Neuronal stem cell (in vitro differentiated cells): ENCODE measurements at regions not wholly inside any gene's neighbourhood (a gene's known extent, or its start where the extent isn't known, plus 50 kb on each side); places are given as distances from the start of the nearest gene placed in this dataset.
A peak's percentile ranks its signal among the peaks of the same experiment; 100 is the strongest.

Source experiments
- DNase-seq: peaks from one replicate; pipeline ENCODE4 v3.0.0-alpha.2; 2013; ENCODE audit warnings: low spot score
- H2AFZ ChIP-seq: one replicate; pipeline ENCODE4 v1.6.1; 2013; ENCODE audit warnings: mild to moderate bottlenecking, low read length, inconsistent platforms
- H2AK5ac ChIP-seq: 2 replicates; pipeline ENCODE4 v1.6.1; 2013; ENCODE audit warnings: low read depth, mild to moderate bottlenecking, inconsistent platforms, low read length, moderate library complexity, mixed read lengths
- H2BK120ac ChIP-seq: 2 replicates; pipeline ENCODE4 v1.6.1; 2013; ENCODE audit warnings: low read depth, mild to moderate bottlenecking, inconsistent platforms, low read length, moderate library complexity, mixed read lengths
- H2BK12ac ChIP-seq: one replicate; pipeline ENCODE4 v1.6.1; 2013; ENCODE audit warnings: low read length, inconsistent platforms
- H2BK15ac ChIP-seq: 2 replicates; pipeline ENCODE4 v1.6.1; 2013; ENCODE audit warnings: mild to moderate bottlenecking, low read length, inconsistent platforms, mixed read lengths
- H2BK5ac ChIP-seq: one replicate; pipeline ENCODE4 v1.6.1; 2013; ENCODE audit warnings: inconsistent platforms, mild to moderate bottlenecking, low read length, moderate library complexity
- H3K14ac ChIP-seq: one replicate; pipeline ENCODE4 v1.6.1; 2013; ENCODE audit warnings: low read length, inconsistent platforms
- H3K18ac ChIP-seq: 2 replicates; pipeline ENCODE4 v1.6.1; 2013; ENCODE audit warnings: low read length, inconsistent platforms
- H3K23ac ChIP-seq: 2 replicates; pipeline ENCODE4 v1.6.1; 2013; ENCODE audit warnings: low read depth, mild to moderate bottlenecking, mixed read lengths, low read length, inconsistent platforms; ENCODE audit not compliant: poor library complexity
- H3K27ac ChIP-seq: replicated peaks from 3 replicates; pipeline ENCODE4 v1.5.1; 2013; ENCODE audit warnings: low read length, inconsistent platforms
- H3K27me3 ChIP-seq, 3 experiments: 2 replicates each; pipeline ENCODE4 v1.6.1; 2013; ENCODE audit warnings: low read length in 3 of 3, mild to moderate bottlenecking in 2 of 3, inconsistent platforms in 1 of 3, low read depth in 1 of 3, mixed read lengths in 1 of 3, moderate library complexity in 1 of 3; ENCODE audit not compliant: control insufficient read depth in 3 of 3, insufficient read depth in 3 of 3
- H3K36me3 ChIP-seq, 2 donors: replicated peaks in 1 of 2; 2 replicates each; pipeline ENCODE4 v1.6.1; 2013; ENCODE audit warnings: low read length in 2 of 2; ENCODE audit not compliant: control insufficient read depth in 2 of 2, insufficient read depth in 2 of 2
- H3K4ac ChIP-seq: 2 replicates; pipeline ENCODE4 v1.6.1; 2013; ENCODE audit warnings: inconsistent platforms, mild to moderate bottlenecking, low read length, moderate library complexity
- H3K4me1 ChIP-seq, 2 donors: 1 replicate in 1 of 2; 2 replicates in 1 of 2; pipeline ENCODE4 v1.6.1; 2013; ENCODE audit warnings: low read length in 2 of 2, low read depth in 1 of 2; ENCODE audit not compliant: control insufficient read depth in 2 of 2, insufficient read depth in 1 of 2
- H3K4me2 ChIP-seq: one replicate; pipeline ENCODE4 v1.6.1; 2013; ENCODE audit warnings: mild to moderate bottlenecking, low read length, inconsistent platforms; ENCODE audit not compliant: insufficient read depth, poor library complexity, severe bottlenecking
- H3K4me3 ChIP-seq, 2 donors: 2 replicates each; pipeline ENCODE4 v1.5.1; 2013; ENCODE audit warnings: low read length in 2 of 2, mild to moderate bottlenecking in 2 of 2, inconsistent platforms in 1 of 2, moderate library complexity in 1 of 2
- H3K79me1 ChIP-seq: one replicate; pipeline ENCODE4 v1.6.1; 2013; ENCODE audit warnings: low read depth, mild to moderate bottlenecking, inconsistent platforms, low read length, moderate library complexity
- H3K9ac ChIP-seq: one replicate; pipeline ENCODE4 v1.6.1; 2013; ENCODE audit warnings: mild to moderate bottlenecking, low read depth, low read length, inconsistent platforms; ENCODE audit not compliant: poor library complexity
- H3K9me3 ChIP-seq, 2 donors: replicated peaks in 1 of 2; 2 replicates each; pipeline versions ENCODE3 to v1.6.1; 2013; ENCODE audit warnings: low read length in 2 of 2, mild to moderate bottlenecking in 2 of 2, inconsistent platforms in 1 of 2, low read depth in 1 of 2, mixed read lengths in 1 of 2, moderate library complexity in 1 of 2; ENCODE audit not compliant: control insufficient read depth in 2 of 2, insufficient read depth in 1 of 2
- H4K8ac ChIP-seq: one replicate; pipeline ENCODE4 v1.6.1; 2013; ENCODE audit warnings: low read depth, mild to moderate bottlenecking, inconsistent platforms, low read length, moderate library complexity
- H4K91ac ChIP-seq: one replicate; pipeline ENCODE4 v1.6.1; 2013; ENCODE audit warnings: low read length, low read depth, mild to moderate bottlenecking, inconsistent platforms; ENCODE audit not compliant: poor library complexity
- WGBS, 2 donors: extraction: QIAGEN DNeasy Blood & Tissue Kit; methylation state at CpG; one replicate each; pipeline ENCODE4 v1.1.7; 2013; ENCODE audit warnings: missing lambda C conversion rate in 2 of 2, mixed read lengths in 1 of 2; ENCODE audit not compliant: insufficient read length in 2 of 2, insufficient replicate concordance in 1 of 2; ENCODE audit errors: extremely low coverage in 2 of 2; 5-methylcytosine and 5-hydroxymethylcytosine counted together

GRCh38 chr18:68330658-68331057 is 384.2 kb downstream of the TMX3 start:
- Histone ChIP-seq H2BK120ac (no peak overlapping the region), H3K36me3 (no peaks in the 10 kb centered on the region), H3K4ac (no peak overlapping the region), H2AK5ac (no peak overlapping the region), H2BK15ac (no peak overlapping the region), H3K18ac (no peak overlapping the region), H3K23ac (no peak overlapping the region), H3K27me3 (no peaks in the 10 kb centered on the region), H3K9ac (no peak overlapping the region), H3K4me1 (no peaks in the 10 kb centered on the region), H3K14ac (no peak overlapping the region), H2BK5ac (no peak overlapping the region), H4K91ac (no peak overlapping the region), H3K9me3 (no peaks in the 10 kb centered on the region), H3K4me3 (no peak overlapping the region), H3K27ac (no peak overlapping the region), H2AFZ (no peak overlapping the region), H2BK12ac (no peak overlapping the region), H3K4me2 (no peak overlapping the region), H3K79me1 (no peaks in the 10 kb centered on the region), H4K8ac (no peak overlapping the region)
- DNase-seq = no peak

- Histone ChIP-seq H2BK12ac (no peak overlapping the region), H3K36me3 (no peaks in the 10 kb centered on the region), H2BK5ac (no peak overlapping the region), H3K27ac (no peak overlapping the region), H3K79me1 (no peaks in the 10 kb centered on the region), H3K4me3 (no peak overlapping the region), H3K9ac (no peak overlapping the region), H3K27me3 (no peaks in the 10 kb centered on the region), H4K91ac (no peak overlapping the region), H2AFZ (no peak overlapping the region), H3K4me2 (no peak overlapping the region), H3K14ac (no peak overlapping the region), H2AK5ac (no peak overlapping the region), H2BK15ac (no peak overlapping the region), H2BK120ac (no peak overlapping the region), H3K9me3 (no peaks in the 10 kb centered on the region), H3K18ac (no peak overlapping the region), H4K8ac (no peak overlapping the region), H3K4ac (no peak overlapping the region), H3K4me1 (no peaks in the 10 kb centered on the region), H3K23ac (no peak overlapping the region)
- no peak for DNase-seq
Measured at GRCh38 chr18:68323921-68324320, 391.0 kb downstream of the TMX3 start.

GRCh38 chr18:68316636-68317035 is 398.3 kb downstream of the TMX3 start:
- H3K27me3 ChIP-seq = no peaks in the 10 kb centered on the region
- H2BK12ac ChIP-seq = no peak overlapping the region
- no peak overlapping the region for H3K23ac ChIP-seq
- no peaks in the 10 kb centered on the region for H3K9me3 ChIP-seq
- no CpG with 5 or more reads among the region's 3 CpGs for WGBS, 2 donors
- H3K79me1 ChIP-seq = no peaks in the 10 kb centered on the region
- no peak for DNase-seq
- no peak overlapping the region for H3K4ac ChIP-seq
- no peak overlapping the region for H3K4me2 ChIP-seq
- H3K4me1 ChIP-seq = no peaks in the 10 kb centered on the region
- H2BK120ac ChIP-seq = no peak overlapping the region
- H2AFZ ChIP-seq = peak overlapping the region; percentile 77
- H3K18ac ChIP-seq = no peak overlapping the region
- no peak overlapping the region for H3K4me3 ChIP-seq
- no peak overlapping the region for H4K8ac ChIP-seq
- H3K14ac ChIP-seq = no peak overlapping the region
- no peak overlapping the region for H2BK15ac ChIP-seq
- no peak overlapping the region for H3K27ac ChIP-seq
- no peak overlapping the region for H2BK5ac ChIP-seq
- H3K36me3 ChIP-seq = no peaks in the 10 kb centered on the region
- H4K91ac ChIP-seq = no peak overlapping the region
- H2AK5ac ChIP-seq = no peak overlapping the region
- no peak overlapping the region for H3K9ac ChIP-seq

GRCh38 chr18:68314403-68314802 is 400.5 kb downstream of the TMX3 start:
- no peak overlapping the region for H2BK5ac ChIP-seq
- H3K4ac ChIP-seq = no peak overlapping the region
- H2BK120ac ChIP-seq = no peak overlapping the region
- no peaks in the 10 kb centered on the region for H3K9me3 ChIP-seq
- no peak overlapping the region for H3K27ac ChIP-seq
- H3K27me3 ChIP-seq = no peaks in the 10 kb centered on the region
- no peak overlapping the region for H3K4me3 ChIP-seq
- no peak overlapping the region for H2AFZ ChIP-seq
- H3K4me1 ChIP-seq = no peaks in the 10 kb centered on the region
- H3K4me2 ChIP-seq = no peak overlapping the region
- H2BK15ac ChIP-seq = no peak overlapping the region
- H3K79me1 ChIP-seq = no peaks in the 10 kb centered on the region
- no peak for DNase-seq
- no peak overlapping the region for H2AK5ac ChIP-seq
- no peak overlapping the region for H4K91ac ChIP-seq
- no CpG with 5 or more reads among the region's 4 CpGs for WGBS, 2 donors
- no peak overlapping the region for H3K9ac ChIP-seq
- H3K14ac ChIP-seq = no peak overlapping the region
- no peaks in the 10 kb centered on the region for H3K36me3 ChIP-seq
- H3K18ac ChIP-seq = no peak overlapping the region
- H4K8ac ChIP-seq = no peak overlapping the region
- no peak overlapping the region for H2BK12ac ChIP-seq
- H3K23ac ChIP-seq = no peak overlapping the region
